ENCODE measurements at regions not wholly inside any gene's neighbourhood (a gene's known extent, or its start where the extent isn't known, plus 50 kb on each side); places are given as distances from the start of the nearest gene placed in this dataset.

DNA sequence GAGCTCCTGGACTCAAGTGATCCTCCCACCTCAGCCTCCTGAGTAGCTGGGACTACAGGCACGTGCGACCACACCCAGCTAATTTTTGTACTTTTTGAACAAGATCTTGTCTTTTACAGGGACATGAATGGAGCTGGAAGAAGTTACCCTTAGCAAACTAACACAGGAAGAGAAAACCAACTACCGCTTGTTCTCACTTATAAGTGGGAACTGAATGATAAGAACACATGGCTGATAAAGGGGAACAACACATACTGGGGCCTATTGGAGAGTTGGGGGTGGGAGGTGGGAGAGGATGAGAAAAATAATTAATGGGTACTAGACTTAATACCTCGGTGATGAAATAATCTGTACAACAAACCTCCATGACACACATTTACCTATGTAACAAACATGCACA, 70.9 kb upstream of the INHBA start:
- Mint-ChIP-seq H3K4me1 (ENCODE audit: low read depth) (no peaks in the 10 kb centered on the region), H3K36me3 (ENCODE audit: low read depth) (no peaks in the 10 kb centered on the region), H3K27ac (no peak overlapping the region), H3K4me3 (no peak overlapping the region), H3K27me3 (no peaks in the 10 kb centered on the region), H3K9me3 (peaks cover 2% of the 10 kb centered on the region)
- intact Hi-C loops (cut with DNase I, micrococcal nuclease): no loop called here
- Histone ChIP-seq H3K4me1 (ENCODE audit: insufficient read depth, low read length) (no peaks in the 10 kb centered on the region), H3K36me3 (ENCODE audit: insufficient read depth, low read length) (no peaks in the 10 kb centered on the region), H3K27me3 (ENCODE audit: control insufficient read depth in 1 of 2, insufficient read depth in 2 of 2, low read length in 2 of 2) (no peaks in the 10 kb centered on the region), H3K27ac (ENCODE audit: low read depth in 1 of 2, low read length in 2 of 2) (no peak overlapping the region), H3K4me3 (ENCODE audit: low read length) (no peak overlapping the region), H3K9me3 (ENCODE audit: control insufficient read depth in 1 of 2, insufficient read depth in 1 of 2, low read length in 2 of 2) (peaks cover 0 to 4% of the 10 kb centered on the region in 2 experiments)
- DNase-seq (no peak), ATAC-seq (ENCODE audit: poor library complexity) (no peak)
- CTCF ChIA-PET: no interaction called here
- POLR2A ChIA-PET: no interaction called here
- TF ChIP-seq, protein P1, sequence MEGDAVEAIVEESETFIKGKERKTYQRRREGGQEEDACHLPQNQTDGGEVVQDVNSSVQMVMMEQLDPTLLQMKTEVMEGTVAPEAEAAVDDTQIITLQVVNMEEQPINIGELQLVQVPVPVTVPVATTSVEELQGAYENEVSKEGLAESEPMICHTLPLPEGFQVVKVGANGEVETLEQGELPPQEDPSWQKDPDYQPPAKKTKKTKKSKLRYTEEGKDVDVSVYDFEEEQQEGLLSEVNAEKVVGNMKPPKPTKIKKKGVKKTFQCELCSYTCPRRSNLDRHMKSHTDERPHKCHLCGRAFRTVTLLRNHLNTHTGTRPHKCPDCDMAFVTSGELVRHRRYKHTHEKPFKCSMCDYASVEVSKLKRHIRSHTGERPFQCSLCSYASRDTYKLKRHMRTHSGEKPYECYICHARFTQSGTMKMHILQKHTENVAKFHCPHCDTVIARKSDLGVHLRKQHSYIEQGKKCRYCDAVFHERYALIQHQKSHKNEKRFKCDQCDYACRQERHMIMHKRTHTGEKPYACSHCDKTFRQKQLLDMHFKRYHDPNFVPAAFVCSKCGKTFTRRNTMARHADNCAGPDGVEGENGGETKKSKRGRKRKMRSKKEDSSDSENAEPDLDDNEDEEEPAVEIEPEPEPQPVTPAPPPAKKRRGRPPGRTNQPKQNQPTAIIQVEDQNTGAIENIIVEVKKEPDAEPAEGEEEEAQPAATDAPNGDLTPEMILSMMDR (IDR thresholded peaks at IDR 0.05): no peak

DNA sequence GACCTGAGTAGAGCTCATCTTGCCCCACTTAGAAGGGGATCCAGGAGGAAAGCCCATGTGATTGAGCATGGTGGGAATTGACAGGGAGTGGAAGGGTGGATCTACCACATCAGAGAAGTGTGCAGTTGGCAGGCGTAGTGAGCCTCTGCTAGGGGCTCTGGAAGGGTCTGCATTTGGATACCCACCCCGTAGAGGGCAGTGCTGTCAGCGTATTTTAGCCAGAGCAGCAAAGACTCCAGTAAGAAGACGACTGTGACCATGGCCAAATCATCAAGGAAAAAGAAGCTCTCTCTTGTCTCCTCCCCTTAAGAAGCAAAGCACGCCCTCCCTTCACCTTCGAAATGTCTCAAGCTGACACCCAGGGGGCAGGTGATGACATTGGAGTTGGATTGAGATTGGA, 68.8 kb upstream of the INHBA start:
- DNase-seq (no peak), ATAC-seq (ENCODE audit: poor library complexity) (no peak)
- Histone ChIP-seq H3K36me3 (ENCODE audit: insufficient read depth, low read length) (no peaks in the 10 kb centered on the region), H3K27me3 (ENCODE audit: control insufficient read depth in 1 of 2, insufficient read depth in 2 of 2, low read length in 2 of 2) (no peaks in the 10 kb centered on the region), H3K4me1 (ENCODE audit: insufficient read depth, low read length) (no peaks in the 10 kb centered on the region), H3K9me3 (ENCODE audit: control insufficient read depth in 1 of 2, insufficient read depth in 1 of 2, low read length in 2 of 2) (peaks cover 0 to 4% of the 10 kb centered on the region in 2 experiments), H3K4me3 (ENCODE audit: low read length) (no peak overlapping the region), H3K27ac (ENCODE audit: low read depth in 1 of 2, low read length in 2 of 2) (no peak overlapping the region)
- ChIA-PET POLR2A (no interaction called here), CTCF (no interaction called here)
- intact Hi-C loops (cut with DNase I, micrococcal nuclease): no loop called here
- no peak overlapping the region for H3K4me3 Mint-ChIP-seq
- peaks cover 2% of the 10 kb centered on the region for H3K9me3 Mint-ChIP-seq
- no peaks in the 10 kb centered on the region for H3K27me3 Mint-ChIP-seq
- H3K4me1 Mint-ChIP-seq (ENCODE audit: low read depth): no peaks in the 10 kb centered on the region
- H3K27ac Mint-ChIP-seq: no peak overlapping the region
- H3K36me3 Mint-ChIP-seq (ENCODE audit: low read depth): no peaks in the 10 kb centered on the region
- TF ChIP-seq, protein P1 (IDR thresholded peaks at IDR 0.05): no peak

DNA sequence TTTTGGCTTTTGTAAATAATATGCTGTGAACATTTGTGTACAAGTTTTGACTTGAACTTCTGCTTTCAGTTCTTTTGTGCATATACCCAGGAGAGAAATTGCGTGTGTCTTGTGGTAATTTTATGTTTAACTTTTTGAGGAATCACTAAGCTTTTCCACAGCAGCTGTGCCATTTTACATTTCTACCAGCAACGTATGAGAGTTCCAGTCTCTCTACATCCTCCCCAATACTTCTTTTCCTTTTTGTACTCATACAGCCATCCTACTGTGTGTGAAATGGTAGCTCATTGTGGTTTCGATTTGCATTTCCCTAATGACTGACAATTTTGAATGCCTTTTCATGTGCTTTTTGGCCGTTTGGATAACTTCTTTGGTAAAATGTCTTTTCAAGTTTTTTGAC, 66.3 kb upstream of the INHBA start:
- Mint-ChIP-seq H3K36me3 (ENCODE audit: low read depth) (no peaks in the 10 kb centered on the region), H3K27me3 (no peaks in the 10 kb centered on the region), H3K27ac (no peak overlapping the region), H3K4me1 (ENCODE audit: low read depth) (no peaks in the 10 kb centered on the region), H3K4me3 (no peak overlapping the region), H3K9me3 (peaks cover 2% of the 10 kb centered on the region)
- intact Hi-C loops (cut with DNase I, micrococcal nuclease): no loop called here
- no peaks in the 10 kb centered on the region for H3K4me1 ChIP-seq (ENCODE audit: insufficient read depth, low read length)
- TF ChIP-seq, protein P1 (IDR thresholded peaks at IDR 0.05): no peak
- POLR2A ChIA-PET: no interaction called here
- no peaks in the 10 kb centered on the region for H3K27me3 ChIP-seq (ENCODE audit: control insufficient read depth in 1 of 2, insufficient read depth in 2 of 2, low read length in 2 of 2)
- no peak overlapping the region for H3K27ac ChIP-seq (ENCODE audit: low read depth in 1 of 2, low read length in 2 of 2)
- DNase-seq (no peak), ATAC-seq (ENCODE audit: poor library complexity) (no peak)
- H3K9me3 ChIP-seq (ENCODE audit: control insufficient read depth in 1 of 2, insufficient read depth in 1 of 2, low read length in 2 of 2): no peaks in the 10 kb centered on the region
- CTCF ChIA-PET: no interaction called here
- H3K36me3 ChIP-seq (ENCODE audit: insufficient read depth, low read length): no peaks in the 10 kb centered on the region
- H3K4me3 ChIP-seq (ENCODE audit: low read length): no peak overlapping the region
